T-helper 9 cell (primary cell): ENCODE measurements at regions not wholly inside any gene's neighbourhood (a gene's known extent, or its start where the extent isn't known, plus 50 kb on each side); places are given as distances from the start of the nearest gene placed in this dataset.

ENCODE experiments used
- DNase-seq: peaks from one replicate; pipeline ENCODE4 v3.0.0-alpha.2; 2020

DNA sequence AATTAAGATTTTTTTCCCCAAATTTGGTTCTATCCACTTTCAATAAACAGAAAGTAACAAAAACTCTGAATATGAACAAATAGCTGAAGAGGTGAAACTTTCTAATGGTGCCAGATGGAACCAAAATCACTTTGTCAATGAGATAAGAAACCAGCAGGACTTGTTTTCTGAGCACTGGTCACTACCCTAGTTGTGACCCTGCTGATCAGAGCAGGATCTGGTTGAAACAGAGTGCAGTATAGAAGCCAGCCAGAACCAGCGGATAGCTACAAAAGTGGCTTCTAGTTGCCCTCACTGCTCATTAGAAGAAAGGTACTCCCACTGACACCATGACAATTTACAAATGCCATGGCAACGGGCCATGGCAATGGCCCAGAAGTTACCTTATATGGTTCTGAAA, 158.3 kb upstream of the PIEZO2 start:
- DNase-seq: no peak

DNA sequence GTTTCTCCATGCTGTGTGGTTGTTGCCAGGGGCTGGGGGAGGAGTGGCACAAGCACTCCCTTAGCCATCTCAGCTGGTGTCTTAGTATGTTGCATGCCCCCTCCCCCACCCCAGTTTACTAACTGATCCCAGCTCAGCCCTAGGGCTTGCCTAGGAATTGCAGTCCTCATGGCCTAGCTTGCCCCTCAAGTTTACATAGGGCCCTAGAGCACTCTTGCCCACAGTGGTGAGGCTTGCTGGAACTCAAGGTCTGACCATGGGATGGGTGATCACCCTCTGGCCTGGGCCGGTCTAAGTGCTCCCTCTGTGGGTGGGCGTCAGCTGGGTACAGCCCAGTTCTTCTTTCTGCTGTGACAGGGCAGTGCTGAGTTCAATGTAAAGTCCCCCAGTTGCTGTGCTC, 156.1 kb upstream of the PIEZO2 start:
- DNase-seq: no peak

DNA sequence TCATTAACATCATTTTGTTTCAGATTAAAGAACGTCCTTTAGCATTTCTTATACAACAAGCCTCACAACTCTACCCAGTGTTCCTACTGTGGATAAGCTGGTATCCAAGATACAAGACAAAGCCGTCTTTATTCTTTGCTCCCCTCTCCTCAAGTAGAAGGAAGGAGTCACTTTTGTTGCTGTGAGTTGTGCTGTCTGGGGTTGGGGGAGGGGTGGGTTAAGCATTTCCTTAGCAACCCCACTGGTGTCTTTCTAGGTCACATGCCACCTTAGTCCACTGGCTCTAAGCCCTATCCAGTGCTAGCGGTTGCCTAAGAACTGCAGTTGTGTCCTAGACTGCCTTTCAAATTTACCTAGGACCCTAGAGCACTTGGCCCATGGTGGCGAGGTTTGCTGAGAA, 155.6 kb upstream of the PIEZO2 start:
- DNase-seq: no peak

DNA sequence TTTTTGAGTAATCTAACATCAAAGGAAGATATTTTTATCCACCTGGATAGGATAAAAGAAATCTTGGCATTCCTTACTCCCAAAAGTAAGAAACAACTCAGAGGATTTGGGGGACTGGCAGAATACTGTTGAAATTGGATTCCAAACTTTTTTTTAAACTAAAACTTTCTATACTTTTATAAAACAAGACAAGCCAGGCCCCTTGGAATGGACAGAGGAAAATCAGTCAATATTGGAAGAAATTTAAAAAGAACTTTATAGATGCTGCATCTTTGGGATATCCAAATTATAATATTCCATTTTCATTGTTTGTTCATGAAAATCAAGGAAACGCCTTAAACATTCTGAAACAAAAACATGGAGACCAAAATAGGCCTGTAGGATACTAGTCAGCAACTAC, 147.6 kb upstream of the PIEZO2 start:
- no peak for DNase-seq

DNA sequence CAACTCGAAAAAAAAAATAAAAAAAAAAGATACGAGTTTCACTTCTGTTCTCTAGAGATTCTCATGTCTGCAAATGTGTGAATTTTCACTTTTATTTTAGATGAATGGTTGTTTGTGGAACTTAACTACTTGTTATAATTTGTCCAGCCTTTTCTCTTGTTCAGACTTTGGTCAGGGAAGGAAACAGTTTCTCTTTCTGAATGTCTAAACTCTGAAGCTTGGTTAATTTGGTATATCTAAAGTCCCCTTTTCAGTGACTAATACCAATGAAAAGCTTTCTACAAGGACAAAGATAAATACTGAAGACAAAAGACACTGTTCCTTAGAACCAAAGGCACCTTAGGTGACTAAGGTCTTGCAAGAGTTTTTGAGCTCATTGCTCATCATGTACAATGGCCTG, 144.4 kb upstream of the PIEZO2 start:
- no peak for DNase-seq

DNA sequence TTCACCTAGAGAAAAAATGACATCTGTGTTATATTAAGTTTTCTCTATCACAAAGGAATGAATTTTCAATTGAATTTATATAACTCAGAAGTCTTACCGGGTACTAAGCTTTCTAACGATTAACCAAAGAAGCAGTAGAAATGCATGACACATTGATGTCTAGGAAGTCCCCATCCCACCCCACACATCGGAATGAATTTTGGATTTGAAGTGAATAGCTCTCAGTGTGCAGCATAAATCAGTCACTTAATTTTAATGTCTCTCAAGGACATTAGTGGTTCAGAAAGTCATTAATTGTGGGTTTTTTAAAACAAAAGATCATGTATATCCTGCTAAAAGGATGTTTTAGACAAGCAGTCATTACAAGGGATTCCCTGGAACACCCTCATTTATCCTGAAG, 141.4 kb upstream of the PIEZO2 start:
- DNase-seq: no peak

DNA sequence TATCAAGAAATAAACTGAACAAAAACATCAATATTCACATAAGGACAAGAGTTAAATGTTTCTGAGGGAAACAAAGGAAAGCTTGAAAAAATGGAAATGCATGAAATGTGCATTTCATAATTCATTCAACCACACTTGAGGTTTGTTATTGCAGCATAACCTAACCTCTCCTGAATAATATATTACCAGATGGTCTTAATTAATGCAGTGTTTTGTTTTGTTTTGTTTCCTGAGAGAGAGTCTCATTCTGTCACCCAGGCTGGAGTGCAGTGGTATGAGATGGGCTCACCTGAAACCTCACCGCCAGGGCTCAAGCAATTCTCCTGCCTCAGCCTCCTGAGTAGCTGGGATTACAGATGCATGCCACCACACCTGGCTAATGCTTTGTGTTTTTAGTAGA, 139.9 kb upstream of the PIEZO2 start:
- DNase-seq: no peak

DNA sequence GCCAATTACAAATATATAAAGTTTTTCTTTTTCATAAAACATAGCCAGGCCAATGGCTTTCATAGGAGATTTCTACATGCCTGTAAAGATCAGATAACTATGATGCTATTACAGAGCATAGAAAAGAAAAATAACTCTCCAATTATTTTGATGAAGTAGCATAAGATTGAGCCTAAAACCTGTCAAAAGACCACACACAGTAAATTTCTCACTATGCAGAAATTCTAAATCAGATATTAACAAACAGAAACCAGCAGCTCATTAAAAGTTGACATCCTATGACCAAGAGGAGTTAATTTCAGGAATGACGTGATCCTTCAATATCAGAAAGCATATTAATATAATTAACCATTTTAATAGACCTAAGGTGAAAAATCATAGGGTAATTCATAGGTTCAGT, 139.0 kb upstream of the PIEZO2 start:
- DNase-seq: no peak

DNA sequence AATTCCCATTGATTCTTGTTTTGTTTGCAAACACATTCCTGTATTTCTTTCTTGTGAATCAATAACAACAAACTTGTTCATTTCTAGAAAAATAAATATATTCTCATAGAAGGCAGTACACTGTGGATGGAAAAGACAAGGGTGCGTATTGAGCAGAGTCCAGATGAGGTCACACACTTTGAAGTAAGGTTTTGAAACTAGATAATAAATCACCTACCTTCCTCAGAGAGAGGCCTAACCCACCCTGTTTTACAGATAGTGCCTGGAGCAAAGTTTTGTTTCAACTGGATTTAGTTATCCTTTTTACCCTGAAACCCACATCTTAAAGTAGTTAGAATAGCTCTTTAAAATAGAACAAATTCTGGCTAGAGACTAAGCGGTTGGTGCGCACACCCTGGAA, 137.1 kb upstream of the PIEZO2 start:
- DNase-seq: no peak

DNA sequence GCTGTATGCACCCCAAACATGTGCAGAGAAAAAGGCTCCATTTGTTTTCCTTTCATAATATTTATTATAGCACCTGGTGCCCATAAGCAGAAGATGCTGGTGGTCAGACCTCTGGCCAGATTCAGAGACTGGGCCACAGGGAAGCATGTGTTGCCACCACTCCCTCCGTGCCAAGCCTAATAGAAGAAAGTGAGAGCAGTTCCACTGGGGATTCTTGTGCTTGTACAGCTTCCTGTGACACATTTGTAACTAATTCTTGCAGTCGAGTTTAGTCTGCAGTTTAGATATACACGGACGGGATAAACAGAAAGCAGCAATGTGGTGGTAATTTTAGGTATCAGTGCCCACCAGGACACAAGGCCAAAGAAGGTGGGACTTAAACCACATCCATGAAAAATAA, 135.4 kb upstream of the PIEZO2 start:
- no peak for DNase-seq

DNA sequence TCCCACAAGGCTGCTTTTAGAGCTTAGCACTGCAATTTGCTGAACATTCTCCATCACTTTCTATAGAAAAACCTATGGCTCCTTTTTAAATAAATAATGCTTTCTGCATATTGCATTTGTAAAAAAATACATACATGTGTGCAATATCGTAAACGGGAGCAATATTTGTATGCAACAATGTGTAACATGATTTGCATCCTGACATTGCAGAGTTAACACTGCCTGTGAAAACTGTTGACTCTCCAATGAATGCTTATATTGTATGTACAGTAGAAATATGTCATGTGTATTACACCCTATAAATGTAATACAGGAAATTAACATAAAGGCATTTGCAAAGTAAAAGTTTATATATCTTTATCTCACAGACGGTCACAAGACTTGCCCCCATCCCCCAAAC, 135.0 kb upstream of the PIEZO2 start:
- no peak for DNase-seq

DNA sequence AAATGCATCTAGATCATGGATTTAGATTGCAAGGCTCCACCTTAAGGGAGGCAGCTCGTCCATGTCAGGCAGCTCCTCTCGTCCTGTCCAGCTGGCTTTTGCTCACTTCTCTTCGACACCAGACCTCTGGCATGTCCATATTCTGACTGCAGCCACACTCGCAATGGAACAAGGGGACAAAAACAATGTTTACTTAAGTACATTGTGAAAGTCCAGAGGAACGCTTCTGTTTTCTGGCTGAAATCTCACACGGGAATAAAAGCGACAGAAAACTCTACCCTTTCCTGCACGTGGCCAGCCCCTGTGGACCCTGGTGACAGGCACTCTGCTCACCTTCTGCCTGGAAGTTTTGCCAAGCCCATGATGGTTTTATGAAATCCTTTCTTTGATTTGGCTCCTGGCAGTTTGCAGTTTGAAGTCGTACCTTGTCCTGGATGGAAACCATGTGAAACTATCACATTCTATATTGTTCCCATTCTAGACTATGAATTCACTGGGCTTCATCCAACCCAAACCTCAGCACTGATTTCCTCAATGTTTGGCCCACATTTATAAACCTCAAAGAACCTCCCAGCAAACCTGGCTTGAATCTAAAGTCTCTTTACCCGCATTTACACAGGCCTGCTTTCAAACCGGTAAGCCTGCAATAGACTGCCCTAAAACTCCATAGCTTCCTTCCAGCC, 134.3 kb upstream of the PIEZO2 start:
- DNase-seq: no peak

DNA sequence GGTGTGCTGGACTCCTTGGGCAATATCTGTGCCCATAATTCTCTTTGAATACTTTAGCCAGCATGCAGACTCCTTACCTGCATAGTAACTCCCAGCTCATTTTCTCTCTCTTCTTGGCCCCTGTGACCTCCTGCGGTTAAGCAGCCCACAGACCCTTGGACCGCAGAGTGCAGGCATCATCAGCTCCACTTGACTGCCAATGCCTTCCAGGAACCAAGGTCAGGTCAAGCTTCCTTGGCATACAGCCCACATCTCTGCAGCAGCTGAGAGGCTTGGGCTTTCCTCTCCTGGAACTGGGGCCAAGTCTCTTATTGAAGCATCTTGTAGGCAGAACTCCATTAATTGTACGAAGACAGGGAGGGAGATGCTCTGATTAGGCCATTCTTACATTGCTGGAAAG, 130.1 kb upstream of the PIEZO2 start:
- DNase-seq: no peak

DNA sequence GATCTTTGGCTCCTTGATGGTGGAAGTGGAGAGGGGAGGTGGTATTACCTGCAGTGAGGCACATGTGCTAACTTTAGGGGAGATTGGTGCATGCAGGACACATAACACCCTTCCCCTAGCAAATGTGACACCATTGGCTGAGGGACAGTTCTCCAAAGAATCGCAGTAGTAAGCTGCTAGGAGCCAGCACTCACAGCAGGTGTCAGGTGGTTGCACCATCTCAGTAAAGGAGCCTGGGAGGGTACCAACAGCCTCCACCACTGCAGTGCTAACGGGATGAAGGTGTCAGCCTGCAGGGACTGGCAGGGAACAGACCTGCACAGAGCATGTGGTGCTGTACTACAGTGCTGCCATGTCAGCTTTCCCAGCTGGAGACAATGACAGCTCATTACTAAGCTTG, 127.3 kb upstream of the PIEZO2 start:
- DNase-seq: no peak

DNA sequence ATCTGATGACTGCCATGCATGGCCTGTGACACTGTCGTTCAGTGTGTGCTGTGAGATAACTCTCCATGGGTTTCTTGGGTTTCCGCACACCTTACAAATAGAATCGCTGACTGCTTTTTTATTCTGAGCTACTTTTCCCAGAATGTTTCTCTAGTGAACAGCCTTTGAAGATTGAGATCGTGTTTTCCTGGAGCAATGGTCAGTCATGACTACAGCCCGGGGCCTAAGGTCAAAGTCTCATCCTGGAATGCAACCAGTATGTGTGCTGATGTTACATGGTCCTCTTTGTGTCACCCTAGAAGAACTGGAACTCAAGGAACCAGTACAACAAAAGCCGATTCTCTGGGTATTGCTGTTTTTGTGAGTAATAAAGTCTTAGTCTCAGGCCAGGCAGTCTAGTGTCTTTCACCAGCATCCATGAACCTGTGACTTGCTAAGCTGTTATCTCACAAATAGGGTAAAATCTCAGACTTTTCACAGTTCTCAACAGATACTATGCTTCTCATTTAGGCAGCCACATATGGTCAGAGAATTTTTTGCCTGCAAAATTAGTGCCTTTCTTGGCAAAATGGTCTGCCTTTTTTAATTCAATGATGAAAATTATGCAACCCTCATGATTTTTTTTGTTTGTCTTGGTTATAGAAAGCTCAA, 124.9 kb upstream of the PIEZO2 start:
- no peak for DNase-seq

DNA sequence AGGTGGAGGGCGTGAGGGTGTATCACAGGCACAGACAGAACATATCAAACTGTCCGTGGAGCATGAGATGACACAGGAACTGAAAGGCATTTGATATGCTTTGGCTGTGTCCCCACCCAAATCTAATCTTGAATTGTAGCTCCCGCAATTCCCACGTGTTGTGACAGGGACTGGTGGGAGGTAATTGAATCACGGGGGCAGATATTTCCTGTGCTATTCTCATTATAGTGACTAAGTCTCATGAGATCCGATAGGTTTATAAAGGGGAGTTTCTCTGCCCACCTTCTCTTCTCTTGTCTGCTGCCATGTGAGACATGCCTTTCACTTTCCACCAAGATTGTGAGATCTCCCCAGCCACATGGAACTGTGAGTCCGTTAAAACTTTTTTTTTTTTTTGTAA, 123.1 kb upstream of the PIEZO2 start:
- no peak for DNase-seq

DNA sequence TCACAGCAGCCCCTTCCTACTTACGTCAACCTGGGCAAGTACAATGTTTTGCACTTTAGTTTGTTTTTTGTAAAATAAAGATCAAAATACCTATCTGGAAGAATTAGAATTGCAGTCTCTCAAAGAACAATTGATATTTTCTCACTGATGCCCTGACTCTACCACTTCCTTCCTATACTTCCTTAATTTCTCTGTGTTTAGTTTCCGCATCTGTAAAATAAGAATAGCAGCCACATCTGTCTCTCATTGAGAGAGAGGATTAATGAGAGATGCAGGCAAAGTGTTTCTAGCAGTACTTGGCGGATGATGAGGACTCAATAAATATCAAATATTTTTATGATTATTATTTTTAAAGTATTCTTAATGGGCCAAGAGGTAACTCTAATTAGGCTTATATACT, 122.6 kb upstream of the PIEZO2 start:
- no peak for DNase-seq

DNA sequence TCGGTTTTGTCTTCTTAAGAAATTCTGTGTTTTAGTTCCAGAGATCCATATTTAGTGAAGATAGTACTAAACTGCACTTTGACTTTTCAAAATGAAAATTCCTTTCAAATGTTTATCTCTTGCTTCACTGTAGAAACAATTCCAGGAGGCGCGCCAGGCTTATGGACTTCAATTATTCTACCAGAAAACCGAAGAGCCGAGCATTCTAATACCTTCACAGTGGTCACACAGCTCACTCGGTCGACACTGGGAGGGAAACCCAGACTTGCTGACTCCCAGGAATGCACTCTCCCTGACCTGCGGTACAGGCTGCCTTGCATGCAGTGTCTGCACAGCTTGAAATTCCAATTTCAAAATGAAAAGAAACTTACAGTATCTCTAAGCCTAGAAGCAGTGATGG, 119.9 kb upstream of the PIEZO2 start:
- DNase-seq: no peak

DNA sequence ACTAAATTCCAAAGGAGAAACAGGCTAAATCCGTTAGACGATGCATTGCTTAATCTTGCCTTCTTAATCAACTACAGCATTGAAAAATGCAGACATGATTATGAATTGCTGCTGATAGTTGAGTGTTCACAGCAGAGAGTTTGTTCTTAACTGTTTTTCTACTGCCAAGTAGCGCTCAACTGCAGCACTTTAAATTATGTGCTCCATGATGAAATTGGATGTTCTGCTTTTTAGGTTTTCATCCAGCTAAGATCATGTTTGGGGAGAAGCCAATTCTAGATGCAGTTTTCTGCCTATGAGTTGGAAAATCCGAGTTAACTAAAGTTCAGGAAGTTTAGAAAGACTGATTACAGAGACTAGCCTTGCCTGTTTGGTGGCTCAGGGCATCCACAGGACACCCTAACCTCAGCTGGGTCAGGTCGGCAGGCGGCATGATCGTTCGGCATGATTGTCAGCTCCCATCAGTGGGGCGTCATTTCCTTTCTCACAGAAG, 119.4 kb upstream of the PIEZO2 start:
- DNase-seq: no peak

DNA sequence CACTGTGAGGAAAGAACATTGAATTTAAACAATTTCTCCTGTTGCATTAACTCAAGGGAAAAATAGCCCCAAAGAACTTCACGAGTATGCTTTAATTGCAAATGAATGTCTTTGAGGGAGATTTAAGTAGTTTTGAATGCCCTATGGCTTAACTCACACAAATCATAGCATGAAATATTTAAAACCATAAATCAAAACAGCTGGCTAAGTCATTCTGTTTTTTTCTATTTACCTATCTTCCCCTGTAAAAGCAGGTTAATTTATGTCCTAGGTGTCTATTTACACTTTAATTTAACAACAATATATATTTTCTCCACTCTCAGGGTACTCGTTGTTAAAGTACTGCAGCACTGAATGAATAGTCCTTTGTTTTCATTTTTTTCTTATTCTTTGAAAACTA, 118.8 kb upstream of the PIEZO2 start:
- no peak for DNase-seq

DNA sequence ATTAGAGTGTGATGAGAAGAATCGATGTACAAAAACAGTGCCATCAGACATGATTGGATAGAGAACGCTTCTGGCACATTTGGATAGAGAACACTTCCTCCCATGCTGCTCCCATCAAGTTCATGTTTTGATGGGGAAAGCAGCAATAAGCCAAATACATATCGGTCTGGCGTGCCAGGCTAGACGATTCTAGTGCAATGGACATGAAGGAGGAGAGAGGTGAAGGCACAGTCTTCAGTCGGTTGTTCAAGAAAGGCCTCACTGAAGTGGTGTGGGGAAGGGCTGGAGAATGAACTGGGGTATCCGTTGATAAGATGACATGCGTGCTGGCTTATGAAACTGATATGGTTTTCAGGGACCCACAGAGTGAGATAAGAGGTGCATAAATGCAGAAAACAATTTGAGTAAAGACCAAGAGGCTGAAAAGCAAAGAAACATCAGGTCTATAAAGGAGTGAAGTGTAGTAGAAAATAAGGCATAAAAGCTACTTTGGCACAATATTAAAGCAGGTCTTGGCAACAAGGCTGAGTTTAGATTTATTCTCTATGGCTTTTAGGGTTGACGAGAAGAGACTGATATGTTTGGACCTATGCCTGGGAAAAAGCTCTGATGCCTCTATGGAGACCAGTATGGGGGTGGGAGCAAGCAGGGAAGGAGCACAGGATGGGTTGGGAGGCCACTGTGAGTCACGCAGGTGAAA, 117.6 kb upstream of the PIEZO2 start:
- DNase-seq: no peak

DNA sequence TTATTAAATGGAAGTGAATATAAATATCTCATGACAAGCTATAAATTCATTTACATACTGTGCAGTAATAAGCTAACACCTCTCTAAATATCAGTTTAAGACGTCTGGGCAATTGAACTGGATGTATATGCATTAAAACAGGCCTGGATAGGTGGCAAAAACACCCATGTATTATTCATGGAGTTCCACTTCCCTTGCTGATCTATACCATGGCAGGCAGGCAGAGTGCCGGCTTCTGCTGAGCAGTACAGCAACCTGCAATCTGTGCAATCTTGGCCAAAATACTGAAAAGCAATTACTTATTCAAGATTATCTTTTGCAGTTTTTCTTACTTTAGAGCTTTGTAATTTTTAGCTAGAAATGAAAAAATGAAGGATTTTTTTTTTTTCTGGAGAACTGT, 112.1 kb upstream of the PIEZO2 start:
- DNase-seq: no peak

DNA sequence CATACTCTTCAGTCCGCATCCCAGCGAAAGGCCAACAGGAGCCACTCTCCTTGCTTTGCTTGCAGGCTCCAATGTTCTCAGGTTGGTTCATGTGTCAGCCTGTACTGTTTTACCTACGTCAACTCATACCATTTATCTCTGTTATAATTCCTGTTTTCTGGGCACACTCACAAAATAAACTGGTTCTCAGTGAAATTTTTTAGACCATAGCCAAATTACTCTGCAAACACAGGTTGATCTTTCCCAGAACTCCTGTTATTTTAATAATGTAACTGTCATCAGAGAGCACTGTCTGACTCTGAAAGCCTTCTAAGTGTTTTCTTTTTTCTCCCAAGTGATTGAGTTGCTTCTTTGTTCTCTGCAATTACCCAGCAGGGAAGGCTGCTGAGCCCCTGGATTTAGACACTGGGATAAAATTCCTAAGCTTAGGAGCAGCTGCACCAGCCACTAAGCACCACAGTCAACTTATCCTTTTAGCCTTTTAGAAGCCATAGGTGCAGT, 111.6 kb upstream of the PIEZO2 start:
- no peak for DNase-seq
